ENCODE measurements at regions not wholly inside any gene's neighbourhood (a gene's known extent, or its start where the extent isn't known, plus 50 kb on each side); places are given as distances from the start of the nearest gene placed in this dataset.

DNA sequence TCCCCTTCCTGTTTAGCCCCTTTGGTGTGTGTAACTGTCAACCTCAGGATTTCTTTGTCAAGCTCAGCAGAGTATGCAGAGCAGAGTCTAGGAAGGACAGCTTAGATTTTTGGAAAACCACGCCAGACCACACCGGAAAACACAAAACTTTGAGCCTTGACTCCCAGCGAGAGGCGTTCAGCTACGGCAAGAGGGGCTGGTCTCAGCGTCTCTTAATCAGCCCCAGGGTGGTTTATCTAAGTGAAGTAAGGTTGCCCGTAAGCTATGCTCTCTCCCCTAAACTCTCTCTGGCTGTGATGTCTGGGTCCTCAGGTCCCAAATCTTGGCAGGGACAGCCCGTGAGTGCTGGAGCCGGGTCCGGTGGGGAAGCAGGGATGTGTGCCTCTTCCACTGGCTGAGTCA is 230.9 kb downstream of the KLF6 start:
- TF ChIP-seq CTCF (IDR thresholded peaks at IDR 0.05; ENCODE audit: low read depth, low read length) (no peak), POLR2A (IDR thresholded peaks at IDR 0.05; ENCODE audit: extremely low read depth, insufficient read length) (no peak), MYC (IDR thresholded peaks at IDR 0.05; ENCODE audit: low read depth, low read length) (no peak)
- TF ChIP-seq, protein P1, sequence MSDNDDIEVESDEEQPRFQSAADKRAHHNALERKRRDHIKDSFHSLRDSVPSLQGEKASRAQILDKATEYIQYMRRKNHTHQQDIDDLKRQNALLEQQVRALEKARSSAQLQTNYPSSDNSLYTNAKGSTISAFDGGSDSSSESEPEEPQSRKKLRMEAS (IDR thresholded peaks at IDR 0.05; ENCODE audit: low read depth, low read length) = no peak
